ENCODE measurements at regions not wholly inside any gene's neighbourhood (a gene's known extent, or its start where the extent isn't known, plus 50 kb on each side); places are given as distances from the start of the nearest gene placed in this dataset.

DNA sequence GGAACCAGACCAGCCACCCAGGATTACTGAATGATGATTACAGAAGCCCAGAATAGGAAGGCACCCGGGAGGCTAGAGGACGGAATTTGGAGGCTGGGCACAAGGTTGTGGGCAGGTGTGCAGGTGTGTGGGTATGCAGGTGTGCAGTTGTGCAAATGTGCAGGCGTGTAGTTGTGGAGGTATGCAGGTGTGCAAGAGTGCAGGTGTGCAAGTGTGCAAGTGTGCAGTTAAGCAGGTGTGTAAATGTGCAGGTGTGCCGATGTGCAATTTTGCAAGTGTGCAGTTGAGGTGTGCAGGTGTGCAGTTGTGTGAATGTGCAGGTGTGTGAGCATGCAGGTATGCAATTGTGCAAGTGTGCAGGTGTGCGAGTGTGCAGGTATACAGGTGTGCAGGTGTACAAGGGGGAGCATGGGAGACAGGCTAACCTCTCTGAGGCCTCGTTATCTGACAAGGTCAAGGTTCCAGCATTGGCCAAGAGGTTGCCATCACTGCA, 131.8 kb downstream of the KCTD15 start:
- no peaks in the 10 kb centered on the region for H3K27me3 ChIP-seq
- no peaks in the 10 kb centered on the region for H3F3A ChIP-seq (ENCODE audit: low read depth)
- H4K20me1 ChIP-seq (ENCODE audit: low read depth), result no peaks in the 10 kb centered on the region
- TF ChIP-seq EZH2phosphoT487 (IDR thresholded peaks at IDR 0.05), result no peak
- no peak for TF ChIP-seq EZH2 (IDR thresholded peaks at IDR 0.05)
- TF ChIP-seq, protein P1, sequence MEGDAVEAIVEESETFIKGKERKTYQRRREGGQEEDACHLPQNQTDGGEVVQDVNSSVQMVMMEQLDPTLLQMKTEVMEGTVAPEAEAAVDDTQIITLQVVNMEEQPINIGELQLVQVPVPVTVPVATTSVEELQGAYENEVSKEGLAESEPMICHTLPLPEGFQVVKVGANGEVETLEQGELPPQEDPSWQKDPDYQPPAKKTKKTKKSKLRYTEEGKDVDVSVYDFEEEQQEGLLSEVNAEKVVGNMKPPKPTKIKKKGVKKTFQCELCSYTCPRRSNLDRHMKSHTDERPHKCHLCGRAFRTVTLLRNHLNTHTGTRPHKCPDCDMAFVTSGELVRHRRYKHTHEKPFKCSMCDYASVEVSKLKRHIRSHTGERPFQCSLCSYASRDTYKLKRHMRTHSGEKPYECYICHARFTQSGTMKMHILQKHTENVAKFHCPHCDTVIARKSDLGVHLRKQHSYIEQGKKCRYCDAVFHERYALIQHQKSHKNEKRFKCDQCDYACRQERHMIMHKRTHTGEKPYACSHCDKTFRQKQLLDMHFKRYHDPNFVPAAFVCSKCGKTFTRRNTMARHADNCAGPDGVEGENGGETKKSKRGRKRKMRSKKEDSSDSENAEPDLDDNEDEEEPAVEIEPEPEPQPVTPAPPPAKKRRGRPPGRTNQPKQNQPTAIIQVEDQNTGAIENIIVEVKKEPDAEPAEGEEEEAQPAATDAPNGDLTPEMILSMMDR (IDR thresholded peaks at IDR 0.05), result no peak
- H3K27ac ChIP-seq, result no peak overlapping the region
- H3K4me1 ChIP-seq, result no peaks in the 10 kb centered on the region
- no peaks in the 10 kb centered on the region for H3K9me3 ChIP-seq (ENCODE audit: low read depth)
- H3K9ac ChIP-seq, result no peak overlapping the region
- no peak overlapping the region for H3K4me2 ChIP-seq
- DNase-seq (ENCODE audit: low spot score), result no peak
- Mint-ChIP-seq H3K36me3 (no peaks in the 10 kb centered on the region), H3K27me3 (ENCODE audit: insufficient read depth, low read depth) (peaks cover 3% of the 10 kb centered on the region), H3K9me3 (peaks cover 5% of the 10 kb centered on the region), H3K4me3 (peak overlapping the region; percentile 40), H3K27ac (no peak overlapping the region), H3K4me1 (peaks cover 2% of the 10 kb centered on the region)
- no peaks in the 10 kb centered on the region for H3K36me3 ChIP-seq
- H3K79me2 ChIP-seq (ENCODE audit: low read depth), result no peaks in the 10 kb centered on the region
- H3K4me3 ChIP-seq, result no peak overlapping the region
- no peak overlapping the region for H2AFZ ChIP-seq (replicated peaks)

DNA sequence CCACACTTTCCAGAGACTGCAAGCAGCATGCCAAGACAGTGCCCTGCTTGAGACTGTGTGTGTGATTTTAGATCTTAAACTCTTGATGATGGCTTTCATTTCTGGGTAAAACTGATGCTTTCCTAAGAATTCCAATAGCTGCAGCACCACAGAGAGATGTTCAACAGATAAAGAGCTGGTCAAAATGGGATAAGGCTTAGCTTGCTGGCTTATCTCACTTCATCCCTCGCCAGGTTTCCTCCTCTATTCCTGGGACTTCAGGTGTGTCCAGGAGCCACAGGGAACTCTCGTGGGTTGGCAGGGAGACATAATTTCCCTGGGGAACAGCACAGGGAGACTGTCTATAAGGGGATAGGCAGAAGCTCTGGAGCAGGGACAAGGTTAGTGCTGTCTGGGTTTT, 137.3 kb downstream of the KCTD15 start:
- Histone ChIP-seq H3K79me2 (ENCODE audit: low read depth) (no peaks in the 10 kb centered on the region), H3K9ac (no peak overlapping the region), H3K27ac (no peak overlapping the region), H3K36me3 (no peaks in the 10 kb centered on the region), H3K4me3 (no peak overlapping the region), H2AFZ (replicated peaks) (no peak overlapping the region), H3F3A (ENCODE audit: low read depth) (no peaks in the 10 kb centered on the region), H4K20me1 (ENCODE audit: low read depth) (no peaks in the 10 kb centered on the region), H3K4me1 (no peaks in the 10 kb centered on the region), H3K27me3 (no peaks in the 10 kb centered on the region), H3K4me2 (no peak overlapping the region), H3K9me3 (ENCODE audit: low read depth) (no peaks in the 10 kb centered on the region)
- Mint-ChIP-seq H3K36me3 (no peaks in the 10 kb centered on the region), H3K4me3 (no peak overlapping the region), H3K9me3 (peaks cover 19% of the 10 kb centered on the region), H3K27me3 (ENCODE audit: insufficient read depth, low read depth) (peaks cover 7% of the 10 kb centered on the region), H3K27ac (no peak overlapping the region), H3K4me1 (peaks cover 2% of the 10 kb centered on the region)
- TF ChIP-seq EZH2 (IDR thresholded peaks at IDR 0.05), result no peak
- no peak for TF ChIP-seq EZH2phosphoT487 (IDR thresholded peaks at IDR 0.05)
- TF ChIP-seq, protein P1 (IDR thresholded peaks at IDR 0.05), result no peak
- no peak for DNase-seq (ENCODE audit: low spot score)

DNA sequence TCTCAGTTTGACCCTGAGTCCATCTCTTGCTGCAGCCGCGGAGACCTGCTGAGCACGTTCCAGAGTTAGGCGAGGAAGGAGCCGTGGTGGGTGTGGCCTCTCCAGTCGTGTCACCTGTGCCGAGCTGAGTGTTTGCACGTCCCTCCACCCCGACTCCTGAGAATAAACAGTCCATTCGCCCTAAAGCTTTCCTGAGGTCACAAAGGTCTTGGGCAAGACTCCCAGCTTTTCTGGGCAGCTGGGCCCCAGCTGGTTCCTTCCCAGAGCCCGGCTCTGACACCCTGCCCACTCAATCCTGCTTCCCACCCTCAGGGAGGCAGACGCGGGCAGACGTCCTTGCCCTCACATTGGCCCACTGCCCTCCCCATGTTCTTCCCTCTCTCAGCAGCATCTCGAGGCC, 142.2 kb downstream of the KCTD15 start:
- no peak overlapping the region for H3K27ac Mint-ChIP-seq
- no peak overlapping the region for H3K27ac ChIP-seq

More for the DNA sequence above, 142.2 kb downstream of the KCTD15 start:
- H3K36me3 ChIP-seq, result no peaks in the 10 kb centered on the region
- H3K4me3 Mint-ChIP-seq, result no peak overlapping the region
- H3K27me3 Mint-ChIP-seq (ENCODE audit: insufficient read depth, low read depth), result peaks cover 10% of the 10 kb centered on the region
- H3K9me3 Mint-ChIP-seq, result peaks cover 13% of the 10 kb centered on the region
- no peak overlapping the region for H2AFZ ChIP-seq (replicated peaks)
- TF ChIP-seq EZH2phosphoT487 (IDR thresholded peaks at IDR 0.05), result no peak
- TF ChIP-seq, protein P1 (IDR thresholded peaks at IDR 0.05), result no peak
- no peak for TF ChIP-seq EZH2 (IDR thresholded peaks at IDR 0.05)
- no peak overlapping the region for H3K4me2 ChIP-seq
- no peaks in the 10 kb centered on the region for H3K27me3 ChIP-seq
- no peaks in the 10 kb centered on the region for H4K20me1 ChIP-seq (ENCODE audit: low read depth)
- no peaks in the 10 kb centered on the region for H3K9me3 ChIP-seq (ENCODE audit: low read depth)
- no peaks in the 10 kb centered on the region for H3F3A ChIP-seq (ENCODE audit: low read depth)
- DNase-seq (ENCODE audit: low spot score), result no peak
- no peaks in the 10 kb centered on the region for H3K36me3 Mint-ChIP-seq
- no peaks in the 10 kb centered on the region for H3K4me1 Mint-ChIP-seq
- no peak overlapping the region for H3K9ac ChIP-seq
- no peaks in the 10 kb centered on the region for H3K4me1 ChIP-seq
- no peaks in the 10 kb centered on the region for H3K79me2 ChIP-seq (ENCODE audit: low read depth)
- no peak overlapping the region for H3K4me3 ChIP-seq
